GM12864 (cell line): ENCODE measurements at regions not wholly inside any gene's neighbourhood (a gene's known extent, or its start where the extent isn't known, plus 50 kb on each side); places are given as distances from the start of the nearest gene placed in this dataset.

Experiments
- DNase-seq: peaks from one replicate; pipeline ENCODE4 v3.0.0-alpha.2; 2011; ENCODE audit warnings: low read depth
- H3K4me3 ChIP-seq: 2 replicates; pipeline ENCODE4 v1.5.1; 2011; ENCODE audit warnings: mild to moderate bottlenecking, low read depth, low read length, control low read depth
- CTCF ChIP-seq: IDR thresholded peaks from 2 replicates; pipeline ENCODE4 v1.5.1; 2011; ENCODE audit warnings: low read depth, mild to moderate bottlenecking, moderate library complexity, low read length, control low read depth, inconsistent platforms; ENCODE audit errors: missing control alignments

- no peak for DNase-seq
- no peak overlapping the region for H3K4me3 ChIP-seq
Measured at GRCh38 chr20:46832555-46832954, 62.1 kb upstream of the EYA2 start.

GRCh38 chr20:46833360-46833759 is 61.3 kb upstream of the EYA2 start:
- no peak for DNase-seq
- H3K4me3 ChIP-seq: no peak overlapping the region
- no peak for TF ChIP-seq CTCF

More at GRCh38 chr20:46832555-46832954, 62.1 kb upstream of the EYA2 start:
- TF ChIP-seq CTCF: no peak

GRCh38 chr20:46835418-46835817 is 59.2 kb upstream of the EYA2 start:
- no peak for TF ChIP-seq CTCF
- no peak for DNase-seq
- no peak overlapping the region for H3K4me3 ChIP-seq

- DNase-seq: no peak
- no peak overlapping the region for H3K4me3 ChIP-seq
- TF ChIP-seq CTCF: no peak
Measured at GRCh38 chr20:46837083-46837482, 57.6 kb upstream of the EYA2 start.

GRCh38 chr20:46838011-46838410 is 56.6 kb upstream of the EYA2 start:
- DNase-seq: no peak
- no peak for TF ChIP-seq CTCF
- H3K4me3 ChIP-seq: no peak overlapping the region

- no peak overlapping the region for H3K4me3 ChIP-seq
- TF ChIP-seq CTCF: no peak
- no peak for DNase-seq
Measured at GRCh38 chr20:46840054-46840729, 54.5 kb upstream of the EYA2 start.
